GM19239 (cell line): ENCODE measurements at regions not wholly inside any gene's neighbourhood (a gene's known extent, or its start where the extent isn't known, plus 50 kb on each side); places are given as distances from the start of the nearest gene placed in this dataset.

Experiments used
- DNase-seq: peaks from one replicate; pipeline ENCODE4 v3.0.0; 2011; ENCODE audit warnings: low spot score; ENCODE audit not compliant: insufficient read length
- FAIRE-seq: peaks from 2 replicates; lab custom pipeline; 2011; peaks lifted over from hg19 to GRCh38; lab: Jason Lieb, UNC

DNA sequence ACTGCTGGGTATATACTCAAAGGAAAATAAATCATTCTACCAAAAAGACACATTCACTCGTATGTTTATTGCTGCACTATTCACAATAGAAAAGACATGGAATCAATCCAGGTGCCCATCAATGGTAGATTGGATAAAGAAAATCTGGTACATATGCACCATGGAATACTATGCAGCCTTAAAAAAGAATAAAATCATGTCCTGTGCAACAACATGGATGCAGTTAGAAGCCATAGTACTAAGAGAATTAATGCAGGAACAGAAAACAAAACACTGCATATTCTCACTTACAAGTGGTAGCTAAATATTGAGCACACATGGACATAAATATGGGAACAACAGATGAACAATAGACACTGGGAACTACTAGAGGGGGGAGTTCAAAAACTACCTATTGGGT is 96.3 kb downstream of the FAM76B start:
- DNase-seq (no peak), FAIRE-seq (no peak)

DNA sequence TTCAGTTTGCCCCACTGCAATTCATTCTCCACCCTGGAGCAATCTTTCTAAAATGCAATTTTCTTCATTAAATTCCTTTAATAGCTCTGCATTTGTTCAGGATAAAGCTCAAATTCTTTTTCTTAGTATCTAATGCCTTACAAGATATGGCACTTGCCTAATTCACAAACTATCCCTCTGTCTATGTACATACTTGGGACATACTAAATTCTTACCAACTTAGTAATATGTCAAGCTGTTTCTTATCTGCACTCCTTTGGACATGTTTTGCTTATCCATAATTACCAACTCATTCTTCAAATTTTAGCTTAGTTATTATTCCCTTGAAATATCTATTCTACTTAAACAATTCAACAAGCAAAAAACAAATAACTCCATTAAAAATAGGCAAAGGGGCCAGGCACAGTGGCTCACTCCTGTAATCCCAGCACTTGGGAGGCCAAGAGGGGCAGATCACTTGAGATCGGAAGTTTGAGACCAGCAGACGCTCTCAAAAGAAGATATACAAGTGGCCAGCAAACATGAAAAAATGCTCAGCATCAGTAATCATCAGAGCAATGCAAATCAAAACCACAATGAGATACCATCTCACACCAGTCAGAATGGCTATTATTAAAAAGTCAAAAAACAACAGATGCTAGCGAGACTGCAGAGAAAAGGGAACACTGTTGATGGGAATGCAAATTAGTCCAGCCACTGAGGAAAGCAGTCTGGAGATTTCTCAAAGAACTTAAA is 96.9 kb downstream of the FAM76B start:
- FAIRE-seq (no peak), DNase-seq (no peak)

DNA sequence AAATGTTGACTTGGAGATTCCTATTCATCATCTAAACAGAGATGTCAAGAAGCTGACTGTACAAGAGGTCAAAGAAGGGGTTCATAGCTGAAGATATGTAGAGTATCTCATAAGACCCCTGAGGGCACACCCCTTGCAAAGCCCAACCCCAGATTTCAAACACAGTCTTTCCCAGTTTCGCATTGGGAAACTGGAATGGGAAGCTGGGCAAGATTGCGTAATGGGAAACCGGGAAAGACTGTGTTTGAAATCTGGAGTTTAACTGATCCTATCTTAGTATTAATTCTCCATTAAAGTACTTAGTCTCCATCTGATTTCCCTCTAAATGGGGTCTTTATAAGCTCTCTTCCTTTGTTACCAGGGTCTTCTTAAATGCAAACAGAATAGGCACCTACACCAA is 99.5 kb downstream of the FAM76B start:
- no peak for DNase-seq
- no peak for FAIRE-seq

DNA sequence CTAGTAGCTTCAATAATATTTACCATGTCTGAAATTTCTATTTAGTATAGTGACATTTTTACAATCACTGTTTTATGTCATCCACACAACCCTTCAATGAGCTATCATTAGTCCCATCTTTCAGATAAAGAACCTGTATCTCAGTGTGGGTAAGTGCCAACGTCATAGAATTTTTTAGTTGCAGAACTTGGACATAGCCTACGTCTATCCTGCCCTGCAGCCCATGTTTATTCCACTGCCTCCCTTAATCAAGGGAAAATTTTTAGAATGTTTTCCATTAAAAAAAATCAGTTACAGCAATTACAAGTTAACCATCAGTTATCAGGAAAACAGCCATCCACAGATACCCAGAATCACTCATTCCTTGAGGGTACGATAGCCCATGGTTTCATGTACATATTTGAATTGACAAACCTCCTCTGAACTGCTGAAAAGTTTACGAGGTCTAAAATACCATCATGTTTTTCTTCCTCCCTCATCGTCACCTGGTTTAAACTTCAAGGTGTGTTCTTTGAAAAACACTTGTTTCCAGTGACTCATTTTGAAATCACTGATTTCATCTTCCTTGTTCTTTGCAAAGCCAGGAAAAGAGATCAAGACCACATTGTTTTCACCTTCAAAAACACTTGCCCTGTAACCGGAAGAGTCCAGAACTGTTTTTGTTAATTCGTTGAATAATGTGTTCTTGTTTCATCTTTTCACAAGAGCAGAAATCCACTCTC is 100.9 kb downstream of the FAM76B start:
- FAIRE-seq (peak; percentile 4), DNase-seq (no peak)

DNA sequence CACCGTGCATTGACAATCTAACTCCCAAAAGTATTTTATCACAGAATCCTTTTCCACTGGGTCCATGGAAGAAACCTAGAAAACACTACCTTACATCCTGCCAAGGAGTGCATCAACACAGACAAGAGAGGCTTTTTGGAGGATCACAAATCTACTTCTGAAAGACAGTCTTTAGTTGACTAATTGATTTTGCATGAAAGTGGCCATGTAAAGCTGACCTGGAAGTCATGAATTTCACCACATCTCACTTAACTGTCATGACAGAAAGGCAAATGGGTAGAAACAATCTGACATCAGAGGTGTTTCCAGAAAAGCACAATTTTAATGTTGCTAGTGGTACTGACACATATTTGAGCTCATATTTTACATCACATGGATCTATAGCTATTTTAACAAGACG is 101.6 kb downstream of the FAM76B start:
- no peak for DNase-seq
- FAIRE-seq = peak; percentile 58

DNA sequence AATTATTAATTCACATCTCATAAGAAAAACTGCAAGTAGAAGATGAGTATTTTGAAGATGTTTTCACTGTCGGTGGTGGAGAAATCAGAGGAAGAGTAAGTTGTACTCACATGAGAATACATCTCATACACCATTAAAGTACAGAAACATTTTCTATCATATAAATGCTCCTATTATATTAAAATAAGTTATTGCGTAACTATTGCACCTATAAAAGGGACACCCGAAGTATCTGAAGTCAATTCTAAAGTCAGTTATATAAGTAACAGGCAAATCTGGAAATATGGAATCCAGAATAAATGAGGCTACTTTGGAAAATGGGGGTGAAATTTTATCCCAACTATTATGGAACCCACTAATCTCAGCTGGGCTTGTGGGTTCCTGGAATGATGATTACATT is 103.3 kb downstream of the FAM76B start:
- DNase-seq (no peak), FAIRE-seq (no peak)

DNA sequence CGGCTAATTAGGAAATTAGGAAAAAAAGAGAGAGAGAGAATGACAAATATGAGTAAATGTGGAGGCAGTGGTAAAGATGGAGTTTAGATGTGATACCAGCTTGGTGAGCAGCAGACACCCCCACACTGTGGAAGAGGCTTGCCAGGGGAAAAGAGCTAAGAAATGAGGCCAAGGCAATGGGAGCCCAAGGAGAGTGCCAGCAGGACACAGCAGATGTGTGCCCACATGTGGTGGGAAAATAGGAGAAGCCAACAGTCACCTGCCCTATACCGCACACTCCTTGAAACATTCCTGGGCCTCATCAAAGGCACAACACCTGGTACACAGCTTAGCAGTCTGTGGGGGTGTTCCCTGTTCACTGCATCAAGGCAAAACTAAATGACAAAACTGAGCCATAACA is 104.9 kb downstream of the FAM76B start:
- FAIRE-seq (no peak), DNase-seq (no peak)

DNA sequence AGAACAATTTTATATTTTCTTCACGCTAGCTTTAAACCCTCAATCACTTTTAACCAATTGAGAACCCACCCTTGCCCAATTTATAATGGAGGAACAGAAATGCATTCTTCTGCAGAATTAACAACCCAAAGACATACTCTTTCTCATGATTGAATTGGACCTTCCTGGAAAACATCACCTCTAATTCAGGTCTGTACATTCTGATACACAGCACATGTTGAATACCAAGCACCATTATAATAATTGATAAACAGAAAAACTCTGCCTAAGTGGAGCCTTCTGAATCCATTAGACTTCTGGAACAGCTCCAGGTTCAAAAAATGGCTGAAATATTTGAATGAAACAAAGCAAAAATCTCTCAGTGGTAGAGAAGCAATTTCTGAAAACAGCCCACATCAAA is 105.4 kb downstream of the FAM76B start:
- no peak for DNase-seq
- FAIRE-seq = no peak

DNA sequence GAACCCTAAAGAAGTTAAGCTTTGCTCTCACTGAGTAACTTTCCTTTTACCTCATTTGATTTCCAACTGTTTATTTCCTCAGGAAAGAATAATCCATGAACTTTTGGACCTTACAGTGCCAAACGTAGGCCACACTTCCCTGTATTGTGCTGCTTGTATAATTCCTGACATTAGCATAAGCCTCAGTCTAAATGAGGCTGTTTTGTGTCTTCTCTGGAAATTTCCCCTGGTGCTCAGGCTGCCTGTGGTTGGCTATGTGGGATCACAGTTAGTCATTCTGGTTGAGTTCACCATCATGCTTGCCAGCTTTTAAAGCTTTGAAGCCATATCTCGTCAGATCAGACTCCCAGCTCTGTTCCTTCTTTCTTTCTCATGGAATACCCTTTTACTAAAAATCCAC is 107.0 kb downstream of the FAM76B start:
- FAIRE-seq = peak; percentile 47

DNA sequence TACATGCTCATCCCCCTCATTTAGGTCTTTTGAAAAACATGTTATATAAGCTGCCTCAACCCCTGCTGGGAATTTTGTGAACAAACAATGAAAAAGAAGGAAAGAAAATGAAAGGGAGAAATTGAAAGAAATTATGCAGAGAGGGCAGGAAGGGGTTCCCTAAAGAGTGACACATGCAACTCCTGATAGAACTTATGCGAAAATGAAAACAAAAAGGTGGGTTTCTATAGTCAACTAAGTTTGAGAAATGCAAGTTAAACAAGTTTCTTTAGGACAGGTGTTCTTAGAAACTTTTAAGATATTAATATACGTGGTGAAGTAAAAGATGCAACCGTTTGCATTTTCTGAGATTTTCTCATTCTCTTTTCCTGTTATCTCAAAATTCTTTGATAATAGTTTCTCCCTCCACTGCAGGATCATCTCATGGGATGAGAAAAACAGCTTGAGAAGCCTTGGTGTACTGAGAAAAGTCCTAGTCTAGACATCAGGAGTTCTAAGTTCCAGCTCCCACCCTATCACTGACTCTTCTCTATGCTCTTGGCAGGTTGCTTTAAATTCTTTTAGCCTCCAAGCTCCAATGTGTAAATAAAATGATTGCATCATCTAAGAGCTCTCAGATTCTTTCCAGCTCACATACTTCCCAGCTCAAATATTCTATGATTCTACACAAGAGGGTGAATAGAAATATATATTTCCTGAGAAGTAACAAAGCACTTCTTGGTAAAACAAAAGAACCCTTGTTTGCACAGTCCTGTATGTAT is 109.2 kb downstream of the FAM76B start:
- FAIRE-seq (peak; percentile 92), DNase-seq (no peak)

More for the DNA sequence above, 107.0 kb downstream of the FAM76B start:
- DNase-seq = no peak

DNA sequence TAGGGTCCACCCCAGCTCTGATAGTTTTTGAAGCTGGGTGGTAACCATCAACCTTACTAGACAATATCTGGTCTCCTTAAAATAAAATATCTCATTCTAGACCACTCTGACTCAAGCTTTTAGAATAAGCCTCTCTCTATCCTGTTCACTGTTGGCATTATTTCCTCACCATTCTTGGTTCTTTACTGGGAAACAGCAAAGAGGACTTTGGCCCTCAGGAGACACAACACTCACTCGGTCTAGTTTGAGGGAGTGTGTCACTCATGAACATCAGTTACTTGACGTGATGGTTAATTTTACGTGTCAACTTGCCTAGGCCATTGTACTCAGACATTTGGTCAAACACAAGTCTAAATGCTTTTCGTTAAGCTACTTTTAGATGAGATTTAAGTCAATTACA is 110.6 kb downstream of the FAM76B start:
- no peak for FAIRE-seq
- DNase-seq = no peak

DNA sequence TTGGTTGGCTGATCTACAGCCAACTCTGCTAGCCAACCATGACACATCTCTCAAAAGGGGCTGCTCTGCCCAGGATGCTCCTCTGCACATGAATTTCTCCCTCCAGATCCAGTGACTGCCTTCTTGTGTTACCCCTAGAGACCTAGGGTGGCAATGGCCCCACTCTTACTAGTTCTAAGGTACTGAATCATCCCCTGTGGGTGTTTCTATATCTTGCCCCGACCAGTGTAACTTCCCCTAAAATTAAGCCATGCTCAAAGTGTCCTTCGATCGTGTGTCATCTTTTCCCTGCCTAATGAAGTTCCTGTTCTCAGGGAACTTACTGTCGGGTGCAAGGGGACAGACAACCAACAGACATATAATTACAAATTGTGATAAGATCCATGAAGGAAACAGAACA is 113.3 kb downstream of the FAM76B start:
- FAIRE-seq (no peak), DNase-seq (no peak)

DNA sequence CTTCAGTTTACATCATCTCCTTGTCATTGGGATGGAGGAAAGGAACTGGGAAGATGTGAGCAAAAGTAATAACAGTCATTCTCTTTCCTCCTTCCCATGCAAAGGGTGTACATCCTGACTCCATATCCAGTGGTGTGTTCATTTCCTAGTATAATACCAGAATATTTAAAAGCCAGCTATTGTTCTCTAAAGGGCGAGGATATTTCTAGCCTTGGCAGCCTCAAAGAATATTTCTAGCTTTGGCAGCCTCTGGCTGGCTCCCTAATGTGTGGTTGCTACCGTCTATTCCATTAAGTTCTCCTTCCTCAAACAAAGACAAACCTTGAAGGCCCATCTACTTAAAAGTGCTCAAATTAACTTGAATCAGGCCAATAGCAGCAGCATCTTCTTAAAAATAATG is 114.0 kb downstream of the FAM76B start:
- DNase-seq (no peak), FAIRE-seq (no peak)

DNA sequence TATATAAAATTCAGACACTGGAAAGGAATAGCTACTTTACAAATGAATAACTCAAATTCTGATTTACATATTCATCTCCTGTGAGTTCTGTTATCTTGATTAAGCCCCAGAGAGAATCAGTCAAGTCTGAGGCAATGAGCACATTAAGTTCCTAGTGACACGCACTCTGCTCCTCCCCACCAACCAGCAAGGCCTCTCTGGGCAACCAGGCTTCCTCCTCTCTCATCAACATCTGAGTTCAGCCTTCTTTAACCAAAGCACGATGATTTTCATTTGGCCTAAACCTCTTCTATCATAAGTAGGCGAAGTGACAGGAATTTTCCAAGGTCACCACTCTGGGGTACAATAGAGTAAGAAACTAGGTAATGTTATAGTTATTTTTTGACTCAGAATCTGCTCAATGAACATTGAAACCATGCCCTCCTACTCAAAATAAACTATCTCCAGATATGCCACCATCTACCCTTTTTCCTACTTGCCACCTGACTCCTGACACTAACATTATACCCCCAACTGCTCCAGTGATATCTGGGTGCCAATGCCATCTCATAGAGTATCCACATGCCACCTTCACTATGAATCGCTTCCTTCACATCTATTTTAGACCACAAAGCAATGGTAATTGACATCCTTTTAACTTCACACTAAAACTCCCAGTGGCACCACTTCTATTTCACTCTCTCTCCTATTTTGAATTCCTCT is 114.8 kb downstream of the FAM76B start:
- FAIRE-seq (no peak), DNase-seq (no peak)

DNA sequence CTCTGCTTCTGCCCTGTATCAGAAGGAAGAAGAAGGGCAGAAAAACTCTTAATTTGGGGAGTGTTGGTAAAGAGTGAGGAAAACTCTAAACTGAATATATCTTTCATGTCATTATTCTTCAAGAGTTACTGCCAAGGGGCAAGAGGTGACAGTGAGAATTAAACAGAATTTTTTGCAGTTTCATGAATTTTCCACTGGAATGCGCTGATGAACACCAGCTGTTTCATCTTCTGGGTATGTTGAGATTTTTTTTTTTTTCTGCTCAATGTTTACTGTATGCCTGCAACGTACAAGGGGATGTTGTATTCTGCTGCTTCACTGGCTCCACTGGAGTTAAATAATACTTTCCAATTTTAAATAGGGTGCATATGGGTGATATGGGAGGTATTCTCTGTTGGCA is 117.8 kb downstream of the FAM76B start:
- DNase-seq = no peak
- no peak for FAIRE-seq

DNA sequence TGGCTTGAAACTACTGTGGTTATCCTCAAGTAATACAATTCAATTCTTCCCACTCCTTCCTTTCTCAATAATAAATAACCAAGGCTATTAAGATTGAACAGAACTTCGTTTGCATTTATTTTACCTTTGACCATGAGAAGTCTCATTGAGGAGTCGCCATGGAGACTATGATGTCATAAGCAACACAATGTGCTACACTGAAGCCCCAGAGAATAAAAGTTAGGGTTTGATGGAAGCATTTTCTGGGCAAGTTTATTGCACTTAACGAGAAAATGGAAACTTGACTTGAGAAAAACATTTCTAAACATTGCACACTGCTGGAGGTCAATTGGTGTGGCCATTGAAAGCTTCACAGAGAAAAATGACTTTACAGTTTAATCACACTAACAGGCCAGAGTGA is 121.5 kb downstream of the FAM76B start:
- FAIRE-seq = no peak
- no peak for DNase-seq

DNA sequence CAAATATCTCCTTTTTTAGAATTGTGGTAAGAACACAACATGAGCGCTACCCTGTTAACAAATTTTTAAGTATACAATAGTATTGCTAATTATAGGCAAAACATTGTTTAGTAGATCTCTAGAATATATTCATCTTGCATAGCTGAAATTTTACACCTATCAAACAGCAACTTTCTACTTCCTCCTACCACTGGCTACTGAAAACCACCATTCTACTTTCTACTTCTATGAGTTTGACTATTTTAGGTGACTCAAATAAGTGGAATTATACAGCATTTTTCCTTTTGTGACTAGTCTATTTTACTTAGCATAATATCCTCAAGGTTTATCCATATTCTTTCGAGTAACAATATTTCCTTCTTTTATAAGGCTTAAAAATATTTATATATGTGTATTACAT is 128.4 kb downstream of the FAM76B start:
- FAIRE-seq (no peak), DNase-seq (no peak)

DNA sequence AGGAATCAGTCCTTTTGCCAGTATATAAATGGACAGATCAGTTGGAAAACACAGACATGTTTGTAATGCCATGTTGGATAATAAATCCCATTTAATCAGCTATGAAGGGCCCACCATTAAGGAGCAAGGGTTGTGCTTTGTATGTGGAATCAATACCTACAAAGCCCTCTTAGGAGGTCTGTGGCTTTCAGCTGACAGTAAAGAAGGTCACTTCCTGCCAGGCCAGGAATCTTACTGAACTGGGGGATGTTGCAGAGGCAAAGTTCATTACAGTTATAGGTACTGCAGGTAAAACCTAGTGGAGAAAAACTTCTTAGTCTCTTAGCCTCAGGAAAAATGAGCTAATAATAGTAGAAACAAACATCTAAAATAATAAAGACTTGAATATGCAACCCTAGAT is 129.5 kb downstream of the FAM76B start:
- FAIRE-seq (peak; percentile 31), DNase-seq (no peak)

DNA sequence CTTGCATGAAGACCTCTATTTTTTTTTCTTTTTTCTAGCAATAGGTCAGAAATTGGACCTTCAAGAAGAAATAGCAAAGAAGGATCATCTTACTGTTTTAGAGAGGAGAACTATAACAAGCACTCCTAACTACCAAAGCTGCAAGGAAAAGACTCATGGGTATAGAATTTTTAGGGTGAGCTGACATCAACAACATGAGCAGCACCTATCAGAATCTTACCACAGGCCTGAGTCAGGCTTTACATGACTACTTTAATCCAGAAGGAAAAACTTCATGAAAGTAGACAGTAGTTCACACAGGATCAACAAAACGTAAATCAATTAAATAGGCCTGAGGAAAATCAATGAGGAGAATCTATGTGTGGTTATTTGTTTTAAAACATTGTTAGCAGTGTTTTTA is 130.5 kb downstream of the FAM76B start:
- FAIRE-seq (no peak), DNase-seq (no peak)

DNA sequence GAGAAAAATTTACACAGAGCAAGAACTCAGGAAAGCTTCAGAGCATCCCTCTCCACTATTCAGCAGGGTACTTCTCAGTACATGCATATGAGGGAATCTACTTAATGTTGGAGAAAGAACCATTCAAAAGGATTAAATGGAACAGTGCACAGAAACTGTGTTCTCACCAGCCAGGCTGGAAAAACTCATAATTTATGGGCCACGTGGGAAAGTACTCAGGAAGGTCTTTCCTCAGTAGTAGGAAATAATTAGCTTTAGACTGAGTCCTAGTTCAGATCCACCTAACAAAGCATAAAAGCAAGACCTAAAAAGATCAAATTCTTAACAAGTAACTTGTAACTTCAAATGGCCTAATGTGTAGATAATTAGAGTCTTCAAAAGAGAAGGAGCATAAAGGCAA is 134.0 kb downstream of the FAM76B start:
- no peak for DNase-seq
- FAIRE-seq = no peak

DNA sequence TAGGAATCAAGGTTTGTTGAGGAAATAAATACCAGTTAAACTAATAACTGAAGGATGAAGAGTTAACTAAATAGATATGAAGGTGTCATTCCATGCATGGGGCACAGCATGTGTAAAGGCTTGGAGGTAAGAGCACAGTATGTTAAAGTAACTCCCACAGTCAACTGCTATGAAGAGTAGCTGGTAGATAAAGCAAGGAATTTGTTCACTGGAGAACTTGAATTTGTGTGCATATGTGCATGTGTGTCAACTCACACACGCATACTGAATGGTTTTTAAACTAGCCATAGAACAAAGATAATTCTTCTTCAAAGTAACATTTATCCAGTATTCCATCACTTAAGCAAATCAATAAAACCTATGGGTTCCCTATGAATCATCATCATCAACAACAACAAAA is 135.9 kb downstream of the FAM76B start:
- no peak for DNase-seq
- FAIRE-seq = no peak
